Fibroblast of peridontal ligament (primary cell): ENCODE measurements at regions not wholly inside any gene's neighbourhood (a gene's known extent, or its start where the extent isn't known, plus 50 kb on each side); places are given as distances from the start of the nearest gene placed in this dataset.
"Not testable (repeated sequence)": the region's sequence is repeated elsewhere in the genome, so short reads cannot be mapped to it uniquely, and the experiment has no call there.

Source experiments
- DNase-seq: peaks from one replicate; pipeline ENCODE4 v3.0.0-alpha.2; 2010; ENCODE audit errors: extremely low read depth

DNA sequence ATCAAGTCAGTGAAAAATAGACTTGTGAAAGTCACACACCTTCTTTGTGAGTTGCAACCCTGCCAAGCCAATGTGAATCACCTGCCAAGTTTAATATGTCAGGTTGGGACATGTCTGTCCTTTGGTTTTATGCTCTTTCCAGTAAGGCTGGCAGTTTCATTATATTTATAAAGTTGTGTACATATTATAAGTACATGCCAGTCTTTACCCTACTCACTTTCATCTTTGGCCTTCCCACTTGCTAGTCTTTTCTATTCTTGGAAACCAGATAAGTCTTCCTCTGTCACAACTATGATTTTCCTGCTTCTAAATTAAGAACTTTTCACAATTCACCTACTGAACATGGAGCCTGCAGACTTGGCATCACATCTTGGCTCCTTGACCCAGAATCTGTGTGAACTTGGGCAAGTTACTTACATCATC, 680.7 kb upstream of the BOD1L1 start:
- DNase-seq = no peak

DNA sequence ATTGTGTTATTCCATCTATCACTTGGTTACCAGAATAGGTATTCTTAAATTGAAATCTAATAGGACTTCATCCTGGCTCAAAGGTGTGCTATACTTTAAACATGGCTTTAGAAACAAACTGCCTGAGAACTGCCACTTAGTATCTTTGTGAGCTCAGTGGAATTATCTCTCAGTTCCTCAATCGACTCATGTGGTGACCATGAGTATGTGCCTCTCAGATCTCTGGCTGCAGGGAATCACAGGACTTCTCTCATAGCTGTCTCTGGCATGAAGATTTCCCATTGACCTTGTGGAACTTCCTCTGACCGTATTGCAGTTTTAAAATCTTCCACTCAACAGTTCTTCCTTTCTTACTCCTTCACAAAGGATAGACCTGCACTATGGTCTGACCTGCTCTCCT, 681.9 kb upstream of the BOD1L1 start:
- no peak for DNase-seq

DNA sequence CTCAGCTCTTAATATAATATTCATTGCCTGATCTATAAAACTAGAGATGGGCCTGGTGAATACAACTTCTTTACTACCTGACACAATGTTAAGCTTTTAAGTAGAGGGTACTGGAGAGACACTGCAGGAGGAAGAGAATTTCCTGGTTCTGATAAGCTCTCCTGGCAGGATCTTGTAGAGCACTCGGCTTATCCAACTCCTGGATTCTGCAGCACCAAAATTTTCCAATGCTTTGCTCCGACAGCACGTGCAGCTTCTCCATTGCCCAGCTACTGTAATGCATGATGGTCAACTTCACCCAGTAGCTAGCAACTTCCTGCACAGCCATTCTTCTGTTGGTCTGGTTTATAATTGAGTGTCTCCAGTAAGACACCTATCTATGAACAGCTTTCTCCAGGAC, 686.2 kb upstream of the BOD1L1 start:
- no peak for DNase-seq

DNA sequence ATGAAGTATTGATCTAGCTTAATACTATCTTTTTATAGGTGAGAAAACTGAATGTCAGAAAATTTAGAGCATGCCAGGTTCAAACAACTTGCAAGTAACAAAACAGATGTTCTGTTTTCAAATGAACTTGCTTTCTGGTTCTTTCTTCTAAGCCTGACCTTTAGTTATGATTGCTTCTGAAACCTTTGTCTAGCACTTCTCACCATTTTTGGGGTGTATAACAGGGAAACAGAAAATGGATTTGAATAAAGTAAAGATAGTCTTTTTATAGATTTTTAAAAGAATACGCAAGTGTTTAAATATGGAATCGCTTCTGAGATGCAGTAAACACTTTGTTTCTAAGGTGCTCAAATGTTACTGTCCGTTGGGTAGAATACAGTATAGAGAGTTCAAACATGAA, 687.2 kb upstream of the CPEB2 start:
- no peak for DNase-seq

DNA sequence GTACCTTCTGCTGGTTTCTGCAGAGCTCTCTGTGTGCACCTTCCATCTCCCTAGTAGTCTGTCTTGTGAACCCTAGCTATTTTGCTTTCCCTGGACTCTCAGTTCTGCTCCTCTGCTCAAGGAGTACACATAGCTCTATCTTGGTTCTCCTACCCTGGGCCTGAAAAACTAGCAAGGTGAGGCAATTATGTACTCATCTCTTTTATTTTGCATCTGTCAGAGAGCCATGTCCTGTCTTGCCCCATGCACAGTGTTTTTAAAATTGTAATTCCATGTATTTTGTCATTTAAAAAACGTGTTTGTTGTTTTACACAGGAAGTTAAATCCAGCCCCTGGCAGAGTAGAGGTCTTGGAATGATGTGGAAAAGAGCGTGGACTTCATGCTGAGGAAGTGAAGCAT, 684.9 kb upstream of the CPEB2 start:
- no peak for DNase-seq

DNA sequence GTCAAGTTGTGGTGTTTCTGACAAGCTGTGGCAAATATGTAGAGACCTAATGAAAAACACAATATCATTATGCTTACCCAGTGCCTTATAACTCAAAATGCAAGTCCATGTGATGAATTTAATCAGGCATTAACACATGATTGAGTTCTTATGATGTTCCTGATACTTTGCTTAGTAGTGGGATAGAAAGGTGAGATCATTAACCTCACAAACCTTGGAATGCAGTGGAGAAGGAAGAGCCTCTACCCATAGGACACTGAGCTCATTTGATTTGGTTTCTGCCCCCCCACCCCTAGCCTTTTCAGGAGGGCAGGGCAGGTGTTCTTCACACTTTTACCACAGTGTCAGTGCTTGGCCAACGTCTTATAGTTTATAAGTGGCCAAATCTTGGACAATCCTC, 683.6 kb upstream of the CPEB2 start:
- no peak for DNase-seq

DNA sequence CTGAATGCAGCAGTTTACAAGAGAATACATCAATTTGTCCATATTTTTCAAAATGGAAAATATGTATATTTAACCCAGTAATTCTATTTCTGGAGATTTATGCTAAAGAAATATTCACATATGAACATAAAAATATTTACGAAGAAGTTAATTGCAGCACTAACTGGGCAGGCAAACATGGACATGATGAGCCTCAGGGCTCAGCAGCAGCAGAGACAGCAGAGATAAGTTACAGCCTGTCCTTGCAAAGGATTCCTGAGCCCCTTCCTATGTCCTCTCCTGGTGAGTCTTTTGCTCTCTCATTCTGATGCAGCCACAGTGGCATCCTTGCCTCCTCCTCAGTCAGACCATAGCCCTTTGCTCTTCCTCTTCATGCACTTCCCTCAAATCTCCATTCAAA, 680.6 kb upstream of the CPEB2 start:
- no peak for DNase-seq

DNA sequence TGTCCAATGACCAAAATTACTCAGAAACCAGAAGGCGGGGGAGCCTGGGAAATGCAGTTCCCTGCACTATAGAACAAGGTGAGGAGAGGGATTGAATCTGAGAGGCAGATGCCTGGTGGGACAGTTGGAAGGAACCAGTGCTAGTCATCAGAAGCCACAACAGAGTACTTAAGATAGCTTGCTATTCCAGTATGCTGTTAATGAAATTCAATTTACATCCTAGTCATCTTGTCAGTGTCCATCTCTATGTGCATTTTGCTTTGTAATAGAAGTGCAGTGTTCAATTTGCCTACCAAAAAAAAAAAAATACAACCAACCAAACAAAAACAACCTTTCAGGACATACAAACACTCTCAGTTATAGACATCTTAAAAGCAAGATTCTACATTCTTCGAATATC, 679.1 kb upstream of the CPEB2 start:
- DNase-seq = no peak

DNA sequence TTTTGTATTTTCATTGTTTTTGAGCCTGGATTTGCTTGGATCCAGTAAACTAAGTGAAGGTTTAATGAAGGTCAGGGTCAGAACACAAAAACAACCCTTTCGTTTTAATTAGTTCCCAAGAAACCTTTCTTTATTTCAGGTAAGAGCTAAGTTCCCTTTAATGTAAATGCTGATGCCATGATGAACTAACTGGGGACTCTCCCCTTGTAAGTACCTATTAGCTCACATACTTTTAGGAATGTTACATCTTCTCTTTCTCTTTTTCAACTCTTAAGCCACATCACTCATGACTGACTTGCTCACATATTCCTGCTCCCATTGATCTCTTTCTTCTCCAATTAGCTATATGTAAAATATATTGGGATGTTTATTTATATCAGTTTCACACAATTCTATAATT, 673.1 kb upstream of the CPEB2 start:
- no peak for DNase-seq

DNA sequence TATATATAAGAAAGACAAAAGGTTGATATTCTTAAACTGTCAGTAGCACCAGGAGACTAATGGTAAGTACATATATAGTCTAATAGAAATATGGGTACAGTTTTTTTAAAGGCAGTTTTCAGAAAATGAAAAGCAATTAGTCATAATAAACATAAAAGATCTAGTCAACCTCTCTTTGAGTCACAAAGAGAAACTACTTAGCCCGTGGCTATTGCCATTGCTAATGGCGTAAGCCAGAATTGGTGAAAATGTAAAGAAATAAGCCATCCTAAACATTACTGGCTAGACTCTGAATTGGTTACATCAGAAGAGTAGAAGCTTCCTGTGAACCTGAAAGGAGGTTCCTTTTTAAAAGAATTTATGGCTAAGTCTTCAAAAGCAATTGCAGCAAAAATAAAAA, 668.7 kb upstream of the CPEB2 start:
- DNase-seq = no peak

DNA sequence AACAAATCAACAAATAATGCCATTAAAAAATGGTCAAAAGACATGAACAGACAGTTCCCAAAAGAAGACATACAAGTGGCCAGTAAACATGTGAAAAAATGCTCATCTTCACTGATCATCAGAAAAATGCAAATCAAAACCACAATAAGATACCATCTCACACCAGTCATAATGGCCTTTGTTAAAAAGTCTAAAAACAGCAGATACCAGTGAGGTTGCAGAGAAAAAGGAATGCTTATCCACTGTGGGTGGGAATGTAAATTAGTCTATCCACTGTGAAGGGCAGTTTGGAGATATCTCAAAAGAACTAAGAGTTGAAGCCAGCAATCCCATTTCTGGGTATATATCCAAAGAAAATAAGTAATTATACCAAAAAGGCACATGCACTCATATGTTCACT, 668.1 kb upstream of the CPEB2 start:
- no peak for DNase-seq

DNA sequence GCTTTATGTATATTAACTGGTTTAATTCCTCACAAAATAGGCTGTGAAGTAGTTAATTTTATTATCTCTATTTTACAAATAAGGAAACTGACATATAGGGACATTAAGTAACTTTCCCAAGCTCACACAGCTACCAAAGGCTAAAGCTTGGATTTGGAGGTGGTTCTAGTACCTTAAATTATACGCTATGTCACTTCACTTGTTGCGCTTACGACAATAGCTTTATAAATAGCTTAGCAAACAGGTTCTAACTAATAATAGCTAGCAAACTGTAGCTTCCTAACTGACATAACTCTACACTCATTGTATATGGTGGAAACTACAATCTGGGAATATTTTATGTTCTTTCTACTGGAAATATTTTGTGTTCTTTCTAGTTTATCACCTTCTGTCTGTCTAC, 666.4 kb upstream of the CPEB2 start:
- no peak for DNase-seq

DNA sequence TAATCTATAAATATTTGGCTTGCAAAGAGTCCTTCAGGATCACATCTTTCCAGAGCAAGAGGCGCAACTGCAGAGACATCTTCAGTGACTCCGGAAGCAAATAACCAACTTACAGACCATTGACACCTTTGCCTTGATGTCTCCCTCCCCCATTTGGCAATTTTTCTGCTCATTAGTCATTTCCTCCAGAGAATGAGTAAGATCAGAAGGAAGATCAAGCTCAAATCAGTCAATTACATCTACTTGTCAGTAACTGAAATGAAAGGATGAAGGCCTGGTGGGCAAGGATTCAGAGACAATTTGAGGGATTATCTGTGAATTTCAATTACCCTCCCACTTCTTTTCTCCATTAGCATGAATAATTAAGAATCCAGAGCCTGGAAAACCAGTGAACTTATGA, 665.6 kb upstream of the CPEB2 start:
- DNase-seq = no peak

DNA sequence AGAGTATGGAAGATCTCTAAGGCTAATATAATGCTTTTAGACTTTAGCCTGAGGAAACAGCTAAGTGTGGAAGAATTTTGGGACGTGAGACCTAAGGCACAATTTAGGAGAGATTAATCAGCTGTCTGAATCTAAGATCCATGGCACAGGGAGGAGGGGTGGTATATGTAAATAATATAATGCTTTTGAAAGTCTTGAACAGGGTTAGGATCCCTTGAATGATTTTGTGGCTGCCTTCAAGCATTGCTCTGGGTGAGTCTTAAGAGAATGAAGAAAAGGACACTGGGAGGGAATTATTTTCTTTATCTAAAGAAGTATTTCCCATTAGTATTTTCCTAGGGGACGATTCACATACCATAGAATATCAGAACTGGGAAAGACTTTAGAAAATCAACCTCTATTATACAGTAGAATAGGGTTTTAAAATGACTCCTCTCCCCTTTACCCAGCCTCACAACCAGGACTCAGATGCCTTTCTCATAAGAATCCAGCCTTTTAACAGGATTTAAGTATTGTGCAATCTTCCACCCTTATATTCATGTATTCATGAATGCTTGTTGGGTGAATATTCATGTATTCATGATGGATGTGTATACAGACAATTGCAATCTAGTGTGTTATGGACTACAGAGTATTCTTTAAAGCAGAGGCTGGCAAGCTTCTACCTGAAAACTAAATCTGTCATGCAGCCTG, 664.2 kb upstream of the CPEB2 start:
- DNase-seq = peak; percentile 37

DNA sequence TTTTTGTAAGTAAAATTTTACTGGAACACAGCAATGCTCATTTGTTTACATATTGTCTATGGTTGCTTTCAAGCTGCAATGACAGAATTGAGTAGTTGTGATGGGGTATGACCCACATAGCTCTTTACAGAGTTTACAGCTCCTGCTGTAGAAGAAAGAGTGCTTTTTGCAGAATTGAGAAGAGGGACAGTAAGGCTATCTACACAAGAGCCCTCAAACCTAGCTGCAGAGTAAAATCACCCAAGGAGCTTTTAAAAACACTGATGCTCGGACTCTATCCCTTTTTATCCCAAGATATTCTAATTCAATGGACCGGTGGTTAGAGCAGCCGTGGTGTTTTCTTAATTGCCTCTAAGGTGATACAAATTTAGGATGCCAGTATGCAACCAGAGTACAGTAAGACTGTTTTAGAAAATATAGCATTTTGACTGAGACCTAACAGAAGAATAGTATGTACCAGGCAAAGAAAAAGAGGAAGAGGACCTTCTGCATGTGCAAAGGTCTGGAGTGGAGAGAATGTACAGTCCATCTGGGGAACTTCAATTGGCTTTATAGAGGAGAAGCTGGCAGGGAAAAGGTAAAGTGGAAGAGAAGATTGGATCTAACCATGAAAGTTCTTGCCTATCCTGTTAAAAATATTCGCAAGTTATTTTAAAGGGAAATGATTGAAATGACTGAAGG, 663.6 kb upstream of the CPEB2 start:
- DNase-seq = no peak

DNA sequence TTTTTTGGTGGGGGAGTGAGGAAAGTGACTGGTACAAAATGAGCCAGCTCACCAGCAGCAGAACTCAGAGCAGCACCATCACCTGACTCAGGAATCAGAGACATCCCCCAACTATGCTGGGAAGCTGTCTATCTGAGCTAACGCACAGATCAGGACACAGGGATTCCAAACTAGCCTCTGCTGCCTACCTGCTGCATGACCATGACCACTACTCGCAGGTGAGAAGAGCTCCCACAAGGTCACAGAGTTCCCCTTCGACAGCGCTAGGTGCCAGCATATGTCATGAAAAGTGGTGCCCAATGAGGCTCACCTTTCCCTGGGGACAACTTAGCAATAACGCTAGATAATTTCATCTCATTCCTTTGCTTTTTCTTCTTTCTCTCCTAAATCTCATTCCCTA, 662.6 kb upstream of the CPEB2 start:
- no peak for DNase-seq

DNA sequence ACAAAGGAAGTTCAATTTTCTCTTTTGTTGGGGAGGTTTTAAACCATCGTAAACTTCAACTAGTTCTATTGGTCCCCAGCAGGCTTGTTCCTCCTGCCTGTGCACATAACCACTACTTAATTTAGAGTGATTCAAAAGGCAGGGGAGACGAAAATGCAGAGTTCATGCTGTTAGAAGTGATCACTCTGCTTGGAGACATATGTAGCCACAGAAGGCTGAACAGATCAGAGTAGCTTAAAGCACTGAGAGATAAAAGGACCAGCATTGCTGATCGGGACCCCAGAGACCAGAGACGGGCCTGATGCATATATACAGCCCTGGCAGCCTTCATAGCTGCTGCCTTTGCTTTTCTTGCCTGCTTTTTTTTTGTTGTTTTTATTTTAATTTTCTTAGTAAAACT, 662.0 kb upstream of the CPEB2 start:
- DNase-seq = no peak

DNA sequence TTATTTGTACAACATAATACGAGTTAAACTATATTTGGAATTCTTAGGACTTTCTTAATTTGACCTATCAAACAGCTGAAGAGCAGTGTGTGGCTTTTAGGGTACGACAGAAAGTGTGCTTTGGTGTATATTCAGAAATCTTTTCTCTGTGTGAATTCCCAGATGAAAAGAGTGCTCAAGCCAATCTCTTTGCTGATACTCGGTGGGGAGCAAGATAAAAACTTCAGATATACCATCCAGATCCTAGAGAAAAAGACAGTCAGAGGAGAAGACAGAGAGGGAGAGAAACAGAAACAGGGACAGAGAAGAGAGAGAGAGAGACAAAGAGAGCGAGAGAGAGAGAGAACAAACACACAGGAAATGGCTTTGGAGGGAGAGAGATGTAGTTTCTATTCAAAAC, 658.3 kb upstream of the CPEB2 start:
- no peak for DNase-seq

DNA sequence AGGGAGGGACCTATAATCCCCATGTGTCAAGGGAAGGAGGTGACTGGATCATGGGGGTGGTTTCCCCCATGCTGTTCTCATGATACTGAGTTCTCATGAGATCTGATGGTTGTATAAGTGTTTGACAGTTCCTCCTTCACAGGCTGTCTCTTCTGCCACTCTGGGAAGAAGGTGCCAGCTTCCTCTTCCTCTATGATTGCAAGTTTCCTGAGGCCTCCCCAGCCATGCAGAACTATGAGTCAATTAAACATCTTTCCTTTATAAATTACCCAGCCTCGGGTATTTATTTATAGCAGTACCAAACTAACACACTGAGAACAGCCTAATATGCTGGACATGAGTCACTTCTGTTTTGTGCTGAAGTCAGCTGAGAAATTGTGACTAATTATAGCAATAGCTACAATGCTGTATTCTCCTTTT, 656.9 kb upstream of the CPEB2 start:
- peak; percentile 63 for DNase-seq

DNA sequence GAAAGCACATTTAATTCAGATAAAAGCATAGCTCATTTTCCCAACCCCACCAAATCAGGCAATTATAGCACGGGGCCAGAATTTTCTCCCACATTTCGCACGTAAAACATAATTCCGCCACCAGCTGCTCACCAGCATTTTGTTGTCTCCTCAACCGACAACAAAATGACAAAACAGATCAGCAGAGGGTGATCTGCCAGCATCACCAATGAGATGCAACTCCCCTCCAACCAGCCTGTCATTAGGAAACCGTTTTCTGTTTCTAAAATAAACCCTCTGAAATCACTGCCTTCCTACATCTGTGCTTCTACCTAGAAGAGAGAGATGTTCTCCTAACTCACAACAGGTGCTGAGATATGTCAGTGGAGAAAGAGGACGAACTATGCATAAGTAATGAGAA, 654.8 kb upstream of the CPEB2 start:
- DNase-seq = no peak

DNA sequence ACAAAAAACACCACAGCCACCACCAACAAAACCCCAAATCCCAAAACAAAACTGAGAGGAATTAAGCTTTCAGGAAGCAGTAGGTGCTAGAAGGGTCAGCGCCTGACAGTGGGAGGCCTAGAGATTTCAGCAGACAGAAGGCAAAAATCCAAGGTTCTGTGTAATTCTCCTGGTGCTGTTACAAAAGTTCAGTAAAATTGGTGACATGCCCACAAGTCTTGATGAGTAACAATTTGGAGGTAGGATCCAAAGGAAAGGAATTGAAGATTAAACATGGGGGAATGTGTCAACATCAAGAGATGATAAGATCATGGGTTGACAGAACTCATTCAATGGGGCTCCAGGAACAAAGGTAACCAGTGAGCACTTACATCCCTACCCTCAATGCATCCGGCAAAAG, 653.8 kb upstream of the CPEB2 start:
- DNase-seq = peak; percentile 78

DNA sequence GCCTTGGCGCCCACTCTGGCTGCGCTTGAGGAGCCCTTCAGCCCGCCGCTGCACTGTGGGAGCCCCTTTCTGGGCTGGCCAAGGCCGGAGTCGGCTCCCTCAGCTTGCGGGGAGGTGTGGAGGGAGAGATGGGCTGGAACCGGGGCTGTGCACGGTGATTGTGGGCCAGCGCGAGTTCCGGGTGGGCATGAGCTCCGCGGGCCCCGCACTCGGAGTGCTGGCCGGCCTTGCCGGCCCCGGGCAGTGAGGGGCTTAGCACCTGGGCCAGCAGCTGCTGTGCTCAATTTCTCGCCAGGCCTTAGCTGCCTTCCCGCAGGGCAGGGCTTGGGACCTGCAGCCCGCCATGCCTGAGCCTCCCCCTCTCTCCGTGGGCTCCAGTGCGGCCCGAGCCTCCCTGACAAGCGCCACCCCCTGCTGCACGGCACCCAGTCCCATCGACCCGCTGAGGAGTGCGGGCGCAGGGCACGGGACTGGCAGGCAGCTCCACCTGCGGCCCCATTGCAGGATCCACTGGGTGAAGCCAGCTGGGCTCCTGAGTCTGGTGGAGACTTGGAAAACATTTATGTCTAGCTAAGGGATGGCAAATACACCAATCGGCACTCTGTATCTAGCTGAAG, 643.6 kb upstream of the CPEB2 start:
- DNase-seq = not testable (repeated sequence)

DNA sequence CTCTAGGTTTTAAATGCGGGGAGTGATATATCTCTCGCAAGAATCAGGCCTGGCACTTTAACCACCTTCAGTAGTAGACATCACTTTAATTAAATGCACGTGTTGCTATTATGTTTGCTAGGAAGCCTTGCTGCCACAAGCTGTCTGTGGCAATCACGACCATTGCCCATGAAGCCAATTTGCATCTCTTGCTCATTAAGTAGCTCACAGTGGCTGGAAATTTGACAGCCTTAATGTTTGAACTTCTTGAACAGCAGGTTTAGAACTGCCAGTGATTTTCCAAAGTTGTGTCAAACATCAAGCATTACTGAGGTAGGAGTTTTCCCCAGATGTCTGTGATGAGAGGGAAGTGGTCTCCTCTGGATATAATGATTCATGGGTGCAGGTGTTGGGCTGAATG, 642.3 kb upstream of the CPEB2 start:
- DNase-seq = no peak
